HEK293 (cell line): ENCODE measurements at regions not wholly inside any gene's neighbourhood (a gene's known extent, or its start where the extent isn't known, plus 50 kb on each side); places are given as distances from the start of the nearest gene placed in this dataset.

ENCODE experiments used
- CTCF ChIA-PET: fragments of 350-600 bp; formaldehyde crosslinking; extraction: SDS; loops from one replicate; lab custom pipeline; 2021; ENCODE audit warnings: antibody characterized with exemption; lab: Yijun Ruan, JAX
- POLR2A ChIA-PET: fragments of 300-600 bp; formaldehyde crosslinking; extraction: SDS; loops from one replicate; lab custom pipeline; 2020; ENCODE audit warnings: antibody characterized with exemption, inconsistent platforms; lab: Yijun Ruan, JAX
- H3K27ac ChIP-seq: fragments of 200-500 bp; sonication (Bioruptor generic); 2 replicates; pipeline ENCODE4 v1.5.1; 2014; ENCODE audit warnings: low read depth, low read length, control low read depth, inconsistent platforms; ENCODE audit errors: extremely low read depth
- H3K36me3 ChIP-seq, 2 experiments: fragments of 200-500 bp in 1 of 2; sonication (Bioruptor generic) in 1 of 2; 1 replicate in 1 of 2; 2 replicates in 1 of 2; pipeline ENCODE4 v1.5.1; 2014 to 2017; ENCODE audit warnings: inconsistent platforms in 2 of 2, low read length in 2 of 2; ENCODE audit not compliant: control insufficient read depth in 2 of 2, insufficient read depth in 1 of 2
- H3K4me1 ChIP-seq: fragments of 200-500 bp; sonication (Bioruptor generic); 2 replicates; pipeline ENCODE4 v1.5.1; 2014; ENCODE audit warnings: mild to moderate bottlenecking, low read length, inconsistent platforms; ENCODE audit not compliant: control insufficient read depth, insufficient read depth
- H3K4me3 ChIP-seq: 2 replicates; pipeline ENCODE4 v1.5.1; 2011; ENCODE audit warnings: low read depth, mild to moderate bottlenecking, control low read depth, low read length, moderate library complexity
- H3K9me3 ChIP-seq: fragments of 200-500 bp; sonication (Bioruptor generic); 2 replicates; pipeline ENCODE4 v1.5.1; 2014; ENCODE audit warnings: low read depth, low read length, inconsistent platforms; ENCODE audit not compliant: control insufficient read depth, insufficient read depth
- GLI2 ChIP-seq: fragments of 450-650 bp; formaldehyde crosslinking; IDR thresholded peaks from 2 replicates; pipeline ENCODE4; 2017; ENCODE audit warnings: missing biosample characterization, missing genetic modification characterization, low read depth, borderline replicate concordance
- HOXD13 ChIP-seq: sonication (generic); formaldehyde crosslinking; IDR thresholded peaks from 2 replicates; pipeline ENCODE4 v1.8.0; 2022; ENCODE audit warnings: missing genetic modification reagents, borderline replicate concordance
- OVOL3 ChIP-seq: fragments of 450-650 bp; formaldehyde crosslinking; IDR thresholded peaks from 2 replicates; pipeline ENCODE4 v1.5.1; 2016; ENCODE audit warnings: missing biosample characterization, missing genetic modification characterization
- YY1 ChIP-seq: fragments of 450-650 bp; formaldehyde crosslinking; IDR thresholded peaks from 2 replicates; pipeline ENCODE4 v1.5.1; 2018; ENCODE audit warnings: missing biosample characterization, missing genetic modification characterization
- YY2 ChIP-seq: fragments of 450-650 bp; formaldehyde crosslinking; IDR thresholded peaks from 2 replicates; pipeline ENCODE4 v1.5.1; 2016; ENCODE audit warnings: missing biosample characterization, missing genetic modification characterization
- ZBTB11 ChIP-seq: fragments of 450-650 bp; formaldehyde crosslinking; conservative IDR thresholded peaks from 2 replicates; pipeline ENCODE4 v1.5.1; 2016; ENCODE audit warnings: low read depth, missing biosample characterization, missing genetic modification characterization
- ZBTB21 ChIP-seq: fragments of 450-650 bp; formaldehyde crosslinking; IDR thresholded peaks from 2 replicates; pipeline ENCODE4 v1.5.1; 2017; ENCODE audit warnings: missing biosample characterization, missing genetic modification characterization
- ZBTB8A ChIP-seq: fragments of 450-650 bp; formaldehyde crosslinking; IDR thresholded peaks from 2 replicates; pipeline ENCODE4 v1.5.1; 2016; ENCODE audit warnings: missing biosample characterization, missing genetic modification characterization
- ZNF114 ChIP-seq: fragments of 450-650 bp; formaldehyde crosslinking; IDR thresholded peaks from 2 replicates; pipeline ENCODE4 v1.5.0; 2017; ENCODE audit warnings: missing biosample characterization, missing genetic modification characterization
- ZNF146 ChIP-seq: fragments of 450-650 bp; formaldehyde crosslinking; IDR thresholded peaks from 2 replicates; pipeline ENCODE4 v1.5.1; 2016; ENCODE audit warnings: missing biosample characterization, missing genetic modification characterization
- ZNF280C ChIP-seq: fragments of 450-650 bp; formaldehyde crosslinking; IDR thresholded peaks from 2 replicates; pipeline ENCODE4 v1.5.1; 2016; ENCODE audit warnings: missing biosample characterization, missing genetic modification characterization
- ZNF341 ChIP-seq: fragments of 450-650 bp; formaldehyde crosslinking; IDR thresholded peaks from 2 replicates; pipeline ENCODE4; 2016; ENCODE audit warnings: low read depth, missing biosample characterization, missing genetic modification characterization
- ZNF48 ChIP-seq: fragments of 450-650 bp; formaldehyde crosslinking; IDR thresholded peaks from 2 replicates; pipeline ENCODE4 v1.5.1; 2016; ENCODE audit warnings: missing biosample characterization, missing genetic modification characterization
- ZNF501 ChIP-seq: fragments of 450-650 bp; formaldehyde crosslinking; IDR thresholded peaks from 2 replicates; pipeline ENCODE4 v1.5.1; 2016; ENCODE audit warnings: missing biosample characterization, missing genetic modification characterization
- ZNF513 ChIP-seq: fragments of 450-650 bp; IDR thresholded peaks from 2 replicates; pipeline ENCODE4 v1.5.1; 2018; ENCODE audit warnings: missing biosample characterization, missing genetic modification characterization
- ZNF521 ChIP-seq: fragments of 450-650 bp; formaldehyde crosslinking; IDR thresholded peaks from 2 replicates; pipeline ENCODE4 v1.5.1; 2017; ENCODE audit warnings: missing biosample characterization, mild to moderate bottlenecking, missing genetic modification characterization
- ZNF560 ChIP-seq: fragments of 450-650 bp; formaldehyde crosslinking; IDR thresholded peaks from 2 replicates; pipeline ENCODE4 v1.5.1; 2017; ENCODE audit warnings: missing biosample characterization, missing genetic modification characterization, borderline replicate concordance
- ZNF623 ChIP-seq: fragments of 450-650 bp; formaldehyde crosslinking; IDR thresholded peaks from 2 replicates; pipeline ENCODE4 v1.5.1; 2016; ENCODE audit warnings: missing biosample characterization, missing genetic modification characterization
- ZNF660 ChIP-seq: fragments of 450-650 bp; IDR thresholded peaks from 2 replicates; pipeline ENCODE4 v1.5.1; 2018; ENCODE audit warnings: missing biosample characterization, mild to moderate bottlenecking, missing genetic modification characterization
- ZNF777 ChIP-seq: fragments of 450-650 bp; formaldehyde crosslinking; IDR thresholded peaks from 2 replicates; pipeline ENCODE4 v1.5.1; 2017; ENCODE audit warnings: missing biosample characterization, missing genetic modification characterization, borderline replicate concordance
- ZSCAN30 ChIP-seq: fragments of 450-650 bp; IDR thresholded peaks from 2 replicates; pipeline ENCODE4 v1.5.1; 2018; ENCODE audit warnings: missing biosample characterization, mild to moderate bottlenecking, missing genetic modification characterization, moderate library complexity

- ChIA-PET CTCF (no interaction called here), POLR2A (no interaction called here)
- H3K9me3 ChIP-seq, result no peaks in the 10 kb centered on the region
Measured at GRCh38 chr1:195150768-195151167, 1457.5 kb downstream of the KCNT2 start.

GRCh38 chr1:195141294-195141693 is 1466.9 kb downstream of the KCNT2 start:
- TF ChIP-seq YY2 (tag by site-specific recombination) (no peak), HOXD13 (CRISPR knock-in tag) (no peak), ZNF660 (tag by site-specific recombination) (no peak), ZSCAN30 (no peak), ZBTB21 (tag by site-specific recombination) (no peak), ZBTB8A (tag by site-specific recombination) (no peak), ZNF513 (tag by site-specific recombination) (no peak), ZNF560 (no peak), YY1 (no peak), GLI2 (tag by site-specific recombination) (no peak), ZBTB11 (no peak), OVOL3 (tag by site-specific recombination) (no peak), ZNF114 (tag by site-specific recombination) (no peak), ZNF341 (tag by site-specific recombination) (no peak), ZNF48 (tag by site-specific recombination) (no peak), ZNF146 (tag by site-specific recombination) (no peak)
- CTCF ChIA-PET, result no interaction called here
- no peaks in the 10 kb centered on the region for H3K36me3 ChIP-seq
- no peaks in the 10 kb centered on the region for H3K4me1 ChIP-seq
- H3K27ac ChIP-seq, result no peak overlapping the region
- H3K9me3 ChIP-seq, result no peaks in the 10 kb centered on the region
- POLR2A ChIA-PET, result no interaction called here
- no peak overlapping the region for H3K4me3 ChIP-seq

More at GRCh38 chr1:195150768-195151167, 1457.5 kb downstream of the KCNT2 start:
- TF ChIP-seq ZNF623, result no peak
- TF ChIP-seq ZNF521 (tag by site-specific recombination), result no peak
- TF ChIP-seq ZNF777 (tag by site-specific recombination), result no peak
- TF ChIP-seq ZNF501 (tag by site-specific recombination), result no peak
- no peak for TF ChIP-seq ZNF280C
- Histone ChIP-seq H3K36me3 (no peaks in the 10 kb centered on the region), H3K27ac (no peak overlapping the region), H3K4me3 (no peak overlapping the region), H3K4me1 (no peaks in the 10 kb centered on the region)
